Muscle of arm (tissue), 1 donor: ENCODE measurements at regions not wholly inside any gene's neighbourhood (a gene's known extent, or its start where the extent isn't known, plus 50 kb on each side); places are given as distances from the start of the nearest gene placed in this dataset.

Source experiments
- DNase-seq: peaks from one replicate; pipeline ENCODE4 v3.0.0-alpha.2; 2013

- DNase-seq: no peak
Measured at GRCh38 chr1:29471487-29472313, 235.4 kb downstream of the PTPRU start.

GRCh38 chr1:29470788-29471119, 234.4 kb downstream of the PTPRU start:
- DNase-seq: no peak

DNA sequence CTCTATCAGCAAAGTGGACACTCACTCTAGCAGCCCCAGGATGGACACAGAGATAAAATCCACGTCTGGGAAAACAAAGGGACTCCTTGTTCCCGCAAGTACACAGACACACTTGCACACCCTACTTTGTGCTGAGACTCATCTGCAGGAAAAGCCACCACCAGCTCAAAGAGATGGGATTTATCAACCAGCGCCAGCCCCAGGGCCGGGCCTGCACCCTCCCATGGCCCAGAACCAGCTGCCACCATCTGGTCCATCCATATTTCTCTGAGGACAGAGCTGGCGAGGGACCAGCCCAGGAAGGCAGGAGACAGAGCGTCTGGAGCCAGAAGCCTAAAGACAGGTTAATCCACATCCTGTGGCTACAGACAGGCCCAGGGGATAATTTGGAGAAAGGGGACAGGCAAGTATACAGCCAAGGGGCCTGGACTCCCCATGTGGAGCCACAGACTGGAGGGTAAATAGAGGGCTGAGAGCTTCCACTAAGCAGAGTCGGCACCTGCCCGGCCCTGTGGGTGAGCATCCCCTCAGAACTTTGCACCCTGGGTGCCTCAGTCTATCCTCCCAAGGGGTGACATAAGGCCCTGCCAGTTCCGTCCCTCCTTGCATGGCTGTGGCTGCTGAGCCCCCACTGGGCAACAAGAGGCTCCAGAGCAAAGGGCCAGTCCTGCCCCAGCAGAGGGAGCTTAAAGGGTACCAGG, 233.9 kb downstream of the PTPRU start:
- DNase-seq: no peak

GRCh38 chr1:29469457-29469856, 233.1 kb downstream of the PTPRU start:
- no peak for DNase-seq

DNA sequence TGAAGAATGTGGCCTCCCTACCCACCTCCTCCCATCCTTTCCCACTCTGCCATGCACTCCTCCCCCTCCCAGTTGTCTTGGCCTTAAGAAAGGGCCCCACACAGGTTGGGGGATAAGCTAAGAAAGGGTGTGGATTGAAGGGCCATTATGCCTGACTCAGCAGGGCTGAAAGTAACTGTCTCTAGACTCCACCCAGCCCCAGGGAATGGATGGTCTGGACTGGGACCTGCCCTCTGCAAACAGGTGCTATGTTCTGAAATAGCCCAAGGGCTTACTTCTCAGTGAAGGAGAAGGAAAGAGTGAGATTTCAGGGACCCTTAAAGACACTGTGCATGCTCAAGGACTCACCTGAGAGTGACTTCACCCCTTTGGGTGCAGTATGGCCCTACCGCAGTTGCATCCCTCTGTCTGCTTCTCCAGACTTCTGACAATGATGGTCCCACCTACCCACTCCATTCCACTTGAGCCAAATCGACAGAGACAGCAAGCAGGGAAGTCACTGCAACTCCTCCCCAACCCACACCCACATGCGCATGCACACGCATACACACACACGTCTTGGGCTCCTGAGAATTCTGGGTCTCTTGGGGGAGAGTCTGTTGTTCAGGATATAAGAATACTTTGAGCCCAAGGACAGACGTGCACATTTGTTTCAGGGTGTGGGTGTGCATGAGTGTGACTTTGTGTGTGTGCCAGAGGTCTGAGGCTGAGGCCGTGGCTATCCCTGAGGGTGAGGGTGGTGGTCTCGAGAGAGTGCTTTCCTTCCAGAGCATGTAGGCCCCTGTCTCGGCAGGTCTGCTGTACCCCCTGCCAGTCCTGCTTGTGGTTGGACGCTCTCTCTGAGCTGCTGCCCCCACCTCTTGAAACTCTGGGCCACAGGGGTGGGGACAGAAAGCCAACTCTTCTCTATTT, 231.9 kb downstream of the PTPRU start:
- no peak for DNase-seq

GRCh38 chr1:29466258-29466657, 229.9 kb downstream of the PTPRU start:
- DNase-seq: no peak

GRCh38 chr1:29465755-29466154, 229.4 kb downstream of the PTPRU start:
- DNase-seq: no peak

DNA sequence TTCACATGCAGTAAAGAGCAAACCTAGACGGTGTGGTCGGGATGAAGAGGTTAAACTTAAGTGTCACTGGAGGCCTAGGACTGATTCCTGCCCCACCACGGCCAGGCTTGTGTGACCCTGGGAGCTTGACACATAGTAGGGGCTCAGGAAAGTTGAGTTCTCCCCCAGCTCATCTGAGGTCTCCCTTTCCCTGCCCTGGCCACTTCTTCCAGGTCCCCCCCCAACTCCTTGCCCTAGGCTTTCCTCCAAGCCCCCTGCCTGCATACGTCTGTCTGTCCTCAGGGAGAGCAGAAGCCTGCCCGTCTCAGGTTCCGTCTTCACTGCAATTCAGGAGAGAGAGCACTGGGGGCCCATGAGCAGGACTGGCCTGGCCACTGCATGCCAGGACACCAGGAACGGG, 225.8 kb downstream of the PTPRU start:
- DNase-seq: no peak

DNA sequence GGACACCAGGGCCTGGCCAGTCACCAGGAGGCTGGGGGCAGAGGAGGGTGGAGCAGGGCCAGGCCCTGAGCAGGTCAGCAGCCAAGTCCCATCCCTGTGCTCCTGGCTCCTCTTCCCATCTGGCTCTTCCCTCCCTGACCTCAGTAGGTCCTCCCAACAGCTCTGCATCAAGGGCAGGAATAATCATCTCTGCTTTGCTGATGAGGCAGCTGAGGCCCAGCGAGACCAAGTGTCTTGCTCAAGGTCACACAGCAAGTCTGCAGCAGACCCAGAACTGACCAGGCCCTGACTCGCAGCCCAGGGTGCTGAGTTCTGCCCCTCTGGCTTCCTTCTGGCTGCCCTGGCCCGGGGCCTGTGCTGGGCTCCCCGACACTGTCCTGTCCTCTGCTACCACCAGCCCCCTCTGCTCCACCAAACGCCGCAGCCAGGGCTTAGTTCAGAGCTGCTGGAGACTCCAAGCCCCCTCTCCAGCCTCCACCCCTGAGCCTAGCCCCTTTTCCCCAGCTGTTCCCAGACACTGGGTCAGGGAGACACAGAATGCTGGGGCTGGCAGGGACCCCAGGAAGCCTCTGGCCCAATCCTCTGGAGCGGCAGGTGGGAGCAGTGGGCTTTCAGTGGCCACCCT, 224.9 kb downstream of the PTPRU start:
- DNase-seq: no peak

DNA sequence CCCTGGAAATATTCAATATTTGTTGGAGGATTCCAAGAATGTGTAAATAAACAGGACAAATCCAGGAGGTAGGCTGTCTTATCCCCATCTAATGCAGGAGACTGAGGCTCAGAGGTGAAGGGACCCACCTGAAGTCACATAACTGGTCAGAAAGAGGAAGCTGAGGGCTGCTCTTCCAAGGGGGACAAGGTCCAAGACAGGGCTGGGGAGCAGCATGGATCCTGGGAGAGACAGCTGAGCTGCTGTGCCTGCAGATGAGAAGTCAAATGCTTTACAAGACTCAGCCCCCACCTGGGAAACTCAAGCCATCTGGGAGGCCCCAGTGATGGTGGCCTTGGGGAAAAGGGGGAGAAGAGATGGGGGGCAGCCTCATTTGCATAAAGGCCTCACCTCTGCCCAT, 224.4 kb downstream of the PTPRU start:
- no peak for DNase-seq

GRCh38 chr1:29460041-29460610, 223.8 kb downstream of the PTPRU start:
- DNase-seq: no peak

DNA sequence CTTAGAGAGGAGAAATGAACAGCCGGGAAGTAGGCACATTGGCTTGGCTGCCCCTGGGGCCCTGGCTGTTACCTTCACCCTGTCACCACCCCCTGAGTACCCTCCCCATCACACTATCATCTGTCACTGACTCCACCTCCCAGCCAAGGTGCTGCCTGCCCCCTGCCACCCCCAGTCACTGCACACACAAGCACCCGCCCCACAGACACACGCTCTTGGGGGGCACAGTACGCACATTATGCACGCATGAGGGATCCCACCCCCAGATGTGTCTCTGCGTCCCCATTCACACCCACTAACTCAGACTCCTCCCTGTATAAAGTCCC, 223.3 kb downstream of the PTPRU start:
- DNase-seq: no peak

- DNase-seq: no peak
Measured at GRCh38 chr1:29458737-29459619, 222.7 kb downstream of the PTPRU start.

DNA sequence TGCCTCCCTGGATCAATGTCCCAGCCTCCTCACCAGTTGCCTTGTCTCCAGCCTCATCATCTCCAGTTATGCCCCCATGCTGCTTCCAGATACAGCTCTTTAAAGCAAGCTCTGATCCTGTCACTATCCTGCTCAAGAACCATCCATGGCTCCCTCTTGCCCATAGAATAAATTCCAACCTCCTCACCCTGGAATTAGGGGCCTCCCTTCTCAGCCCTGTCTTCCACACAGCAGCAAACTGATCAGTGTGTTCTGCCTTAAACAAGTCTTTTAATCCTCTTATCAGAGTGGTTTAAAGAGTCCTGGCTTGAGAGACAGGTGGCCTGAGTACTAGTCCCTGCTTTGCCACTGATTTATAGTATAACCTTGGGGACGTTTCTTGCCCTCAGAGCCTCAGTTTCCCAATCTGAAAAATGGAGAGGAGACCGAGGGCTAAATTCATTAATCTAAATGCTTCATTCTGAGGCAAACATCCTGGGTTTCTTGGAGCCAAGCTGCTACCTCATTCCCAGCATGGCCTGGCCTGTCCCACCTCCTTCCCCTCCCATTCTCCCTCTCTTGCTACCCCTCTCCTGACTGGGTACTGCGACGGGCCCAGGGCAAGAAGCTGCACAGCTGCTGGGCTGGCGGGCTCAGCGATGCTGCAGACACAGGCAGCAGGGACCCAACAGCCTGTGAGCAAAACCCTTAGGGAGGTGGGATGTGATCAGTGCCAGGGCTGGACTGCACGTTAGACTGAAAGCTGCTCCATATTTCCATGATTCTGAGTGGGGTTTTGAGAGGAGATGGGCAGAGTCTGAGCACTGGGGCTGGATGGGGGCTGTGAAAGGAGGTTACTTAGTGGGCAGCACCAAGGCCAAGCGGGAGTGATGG, 221.4 kb downstream of the PTPRU start:
- DNase-seq: no peak

DNA sequence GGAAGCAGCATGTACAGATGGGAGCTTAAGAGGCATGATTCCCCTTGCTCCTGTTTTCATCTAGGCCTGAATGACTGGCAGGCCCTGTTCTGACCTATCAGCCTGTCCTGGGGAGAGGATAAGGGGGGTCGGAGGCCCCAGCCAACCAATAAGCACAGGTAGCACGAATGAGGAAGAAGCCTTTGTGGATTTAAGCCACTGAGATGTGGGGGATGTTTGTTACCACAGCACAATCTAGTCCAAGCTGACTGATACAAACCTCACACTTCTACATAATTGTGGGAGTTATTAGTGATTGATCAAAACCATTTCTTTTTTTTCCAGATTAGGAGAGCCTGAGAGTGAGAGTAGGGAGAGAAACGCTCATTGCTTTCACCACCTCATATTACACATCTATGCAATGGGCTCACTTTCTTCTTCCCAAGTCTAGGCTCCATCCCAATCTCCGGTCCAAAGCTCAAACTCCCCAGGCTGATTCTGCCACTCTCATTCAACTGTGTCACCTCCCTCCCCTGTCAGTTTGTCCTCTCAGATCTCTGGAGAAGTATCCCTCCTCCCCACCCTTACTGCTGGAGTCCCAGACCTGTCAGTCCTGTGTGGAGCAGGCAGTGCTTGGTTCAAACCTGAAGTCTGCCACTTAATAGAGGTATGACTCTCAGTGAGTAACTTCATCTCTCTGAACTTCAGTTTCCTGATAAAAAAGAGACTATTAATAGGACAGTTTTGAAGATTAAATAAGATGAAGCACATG, 220.5 kb downstream of the PTPRU start:
- no peak for DNase-seq

GRCh38 chr1:29455781-29456180, 219.5 kb downstream of the PTPRU start:
- DNase-seq: no peak

DNA sequence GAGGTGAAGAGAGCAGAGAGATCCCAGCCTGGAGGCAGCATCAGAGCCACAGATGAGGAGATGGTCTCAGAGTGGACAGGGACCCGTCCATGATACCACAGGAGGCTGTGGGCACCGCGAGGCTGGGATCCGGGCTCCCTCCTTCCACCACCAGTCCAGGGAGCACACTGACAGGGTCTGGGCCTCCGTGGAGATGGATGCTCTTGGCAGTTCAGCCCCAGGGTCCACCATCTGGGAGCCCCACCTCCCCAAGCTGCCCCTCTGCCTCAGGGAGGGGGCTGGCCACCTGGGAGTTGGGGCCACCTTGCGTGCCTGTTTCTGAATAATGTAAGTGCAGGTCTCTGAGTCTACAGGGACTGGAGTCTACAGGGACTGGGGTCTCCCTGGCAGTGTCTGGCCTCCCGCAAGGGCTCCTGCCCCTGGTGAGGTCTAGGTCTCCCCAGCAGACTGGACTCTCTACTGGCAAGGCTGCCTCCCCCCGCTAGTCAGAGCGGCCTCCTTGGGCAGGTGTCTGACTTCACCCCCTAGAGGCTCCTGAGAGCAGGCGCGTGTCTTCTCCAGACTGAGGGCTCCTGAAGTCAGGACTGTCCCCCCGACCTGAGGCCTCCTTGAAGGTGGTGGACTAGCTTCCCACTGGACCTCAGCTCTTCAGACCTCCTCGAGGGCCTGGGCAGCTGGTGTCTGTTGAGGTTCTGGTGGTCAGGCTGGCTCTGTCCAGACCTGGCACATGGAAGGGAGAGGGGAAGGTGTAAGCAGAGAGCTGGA, 218.5 kb downstream of the PTPRU start:
- DNase-seq: no peak
